Muscle layer of duodenum (tissue), 2 donors: ENCODE measurements at regions not wholly inside any gene's neighbourhood (a gene's known extent, or its start where the extent isn't known, plus 50 kb on each side); places are given as distances from the start of the nearest gene placed in this dataset.

ENCODE experiments used
- H3K27ac ChIP-seq: one replicate; pipeline ENCODE4 v1.7.0; 2013; ENCODE audit warnings: mild to moderate bottlenecking, low read length
- H3K27me3 ChIP-seq: one replicate; pipeline ENCODE4 v1.7.0; 2013; ENCODE audit warnings: low read depth, mild to moderate bottlenecking, control low read depth, low read length
- H3K36me3 ChIP-seq, 2 donors: one replicate each; pipeline ENCODE4 v1.7.0; 2013; ENCODE audit warnings: low read length in 2 of 2, control low read depth in 1 of 2, mild to moderate bottlenecking in 1 of 2; ENCODE audit not compliant: insufficient read depth in 2 of 2, control insufficient read depth in 1 of 2
- H3K4me1 ChIP-seq, 2 donors: one replicate each; pipeline ENCODE4 v1.7.0; 2013; ENCODE audit warnings: low read length in 2 of 2, mild to moderate bottlenecking in 2 of 2, control low read depth in 1 of 2, moderate library complexity in 1 of 2; ENCODE audit not compliant: insufficient read depth in 2 of 2, control insufficient read depth in 1 of 2
- H3K4me3 ChIP-seq, 2 donors: one replicate each; pipeline ENCODE4 v1.7.0; 2013; ENCODE audit warnings: low read length in 2 of 2, low read depth in 1 of 2, mild to moderate bottlenecking in 1 of 2
- H3K9me3 ChIP-seq, 2 donors: one replicate each; pipeline ENCODE4 v1.7.0; 2013; ENCODE audit warnings: low read length in 2 of 2, control low read depth in 1 of 2, mild to moderate bottlenecking in 1 of 2; ENCODE audit not compliant: control insufficient read depth in 1 of 2
- donor health status: healthy.

DNA sequence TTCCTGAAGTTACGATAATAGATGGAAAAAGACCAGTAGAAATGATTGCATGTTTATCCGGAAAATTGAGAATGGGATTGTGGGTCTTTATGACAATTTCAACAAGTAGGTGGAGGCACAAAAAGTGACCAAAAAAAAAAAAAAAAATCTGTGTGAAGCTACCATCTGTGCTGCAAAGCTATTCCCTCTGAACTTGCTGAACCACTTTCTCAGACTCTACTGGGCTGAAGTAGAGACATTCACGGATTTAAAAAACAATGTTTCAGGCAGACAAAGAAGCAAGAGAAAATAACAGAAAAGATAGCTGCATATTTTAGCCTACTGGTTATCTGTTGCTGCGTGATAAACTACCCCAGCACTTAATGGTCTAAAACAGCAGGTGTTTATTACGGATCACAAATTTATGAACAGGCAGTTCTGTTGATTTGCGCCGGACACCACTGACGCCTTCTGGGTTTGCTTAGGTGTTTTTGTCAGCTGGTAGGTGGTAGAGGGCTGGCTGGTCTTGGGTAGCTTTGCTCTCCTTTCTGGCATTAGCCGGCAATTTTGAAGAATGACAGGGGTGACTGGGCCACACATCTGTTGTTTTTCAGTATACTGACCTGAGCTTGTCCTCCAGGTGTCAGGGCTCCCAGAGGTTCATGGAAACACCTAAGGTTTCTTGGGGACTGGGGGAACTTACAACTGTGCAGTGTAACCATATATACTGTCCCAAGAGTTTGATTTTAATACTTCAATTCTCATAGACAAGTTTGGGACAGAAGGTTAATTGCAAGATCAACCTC lies 665.1 kb downstream of the CCSER2 start:
- Histone ChIP-seq H3K9me3 (no peaks in the 10 kb centered on the region), H3K4me1 (no peaks in the 10 kb centered on the region), H3K27me3 (no peaks in the 10 kb centered on the region), H3K27ac (no peak overlapping the region), H3K4me3 (no peak overlapping the region), H3K36me3 (no peaks in the 10 kb centered on the region)

DNA sequence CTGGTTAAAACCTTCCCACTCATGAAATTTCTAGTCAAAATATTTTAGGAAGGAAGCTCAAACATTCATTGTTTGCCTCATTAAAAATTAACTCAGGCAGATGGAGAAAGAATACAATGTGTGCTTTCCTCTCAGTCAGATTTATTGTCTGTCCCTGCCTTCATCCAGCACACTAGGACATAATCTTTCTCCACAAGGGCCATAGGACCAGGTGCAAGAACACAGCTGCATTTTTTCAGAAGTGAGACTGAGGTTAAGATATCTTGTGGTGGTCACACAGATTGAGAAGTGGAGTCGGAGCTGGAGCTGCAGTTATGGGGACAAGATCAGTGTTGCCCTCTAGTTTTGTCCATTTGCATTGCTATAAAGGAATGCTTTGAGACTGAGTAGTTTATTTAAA lies 666.3 kb downstream of the CCSER2 start:
- no peak overlapping the region for H3K27ac ChIP-seq
- H3K27me3 ChIP-seq, result no peaks in the 10 kb centered on the region
- no peaks in the 10 kb centered on the region for H3K36me3 ChIP-seq
- no peaks in the 10 kb centered on the region for H3K4me1 ChIP-seq
- H3K9me3 ChIP-seq, result no peaks in the 10 kb centered on the region
- no peak overlapping the region for H3K4me3 ChIP-seq

DNA sequence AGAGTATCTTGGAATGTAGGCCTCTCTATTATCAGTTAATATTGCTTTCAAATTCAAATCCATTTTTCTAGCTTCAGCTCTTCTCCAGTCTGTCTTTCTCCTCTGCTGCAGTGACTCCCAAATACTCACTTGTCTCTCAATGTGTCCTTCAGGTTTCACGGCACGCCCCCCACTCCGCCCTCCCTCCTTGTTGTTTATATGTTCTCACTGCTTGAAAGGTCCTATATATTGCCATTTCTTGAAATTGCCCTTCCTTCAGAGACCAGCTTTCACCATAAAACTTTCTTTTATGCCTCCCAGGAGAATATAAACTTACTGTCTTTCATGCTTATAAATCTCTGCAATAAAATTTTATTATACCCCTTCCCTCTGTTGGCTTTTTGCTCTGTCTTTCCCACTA lies 668.2 kb downstream of the CCSER2 start:
- Histone ChIP-seq H3K36me3 (no peaks in the 10 kb centered on the region), H3K4me3 (no peak overlapping the region), H3K27me3 (no peaks in the 10 kb centered on the region), H3K4me1 (no peaks in the 10 kb centered on the region), H3K27ac (no peak overlapping the region), H3K9me3 (no peaks in the 10 kb centered on the region)

DNA sequence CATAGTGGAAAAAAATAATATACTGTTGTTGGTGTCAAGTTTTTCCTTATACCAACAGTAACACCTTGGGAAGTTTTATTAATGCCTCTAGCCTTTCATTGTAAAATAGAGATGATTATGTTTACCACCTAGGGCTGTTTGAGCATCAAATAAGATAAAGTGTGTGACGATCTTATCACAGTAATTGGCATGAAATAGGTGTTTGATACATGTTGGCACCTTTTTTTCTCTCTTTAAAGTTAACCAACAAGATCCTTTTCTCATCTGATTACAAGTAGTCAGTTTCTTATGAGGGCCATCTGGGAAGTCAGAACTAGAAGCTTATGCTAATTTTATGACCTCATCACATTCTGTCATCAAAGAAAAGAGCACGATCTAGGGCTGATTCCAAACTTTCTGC lies 669.5 kb downstream of the CCSER2 start:
- Histone ChIP-seq H3K27me3 (no peaks in the 10 kb centered on the region), H3K4me3 (no peak overlapping the region), H3K9me3 (no peaks in the 10 kb centered on the region), H3K27ac (no peak overlapping the region), H3K36me3 (no peaks in the 10 kb centered on the region), H3K4me1 (no peaks in the 10 kb centered on the region)

DNA sequence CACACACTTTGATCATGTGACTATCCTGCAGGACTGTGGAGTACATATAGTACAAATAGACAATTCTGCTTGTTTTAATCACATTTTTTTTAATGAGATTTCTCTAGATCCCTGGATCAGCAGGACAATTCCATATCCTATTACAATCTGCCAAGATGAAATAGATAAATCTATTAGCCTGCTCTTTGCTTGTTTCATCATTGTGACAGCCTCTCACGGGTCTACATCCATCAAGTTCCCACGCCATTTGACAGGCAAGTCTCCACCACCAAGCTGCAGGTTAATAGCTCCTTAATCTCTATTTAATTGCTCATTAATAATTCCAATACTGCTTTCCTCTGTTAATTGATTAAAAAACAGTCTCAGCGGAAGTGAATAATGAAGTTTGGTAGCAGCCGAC lies 671.5 kb downstream of the CCSER2 start:
- Histone ChIP-seq H3K4me1 (no peaks in the 10 kb centered on the region), H3K27ac (no peak overlapping the region), H3K36me3 (no peaks in the 10 kb centered on the region), H3K27me3 (no peaks in the 10 kb centered on the region), H3K9me3 (no peaks in the 10 kb centered on the region), H3K4me3 (no peak overlapping the region)

DNA sequence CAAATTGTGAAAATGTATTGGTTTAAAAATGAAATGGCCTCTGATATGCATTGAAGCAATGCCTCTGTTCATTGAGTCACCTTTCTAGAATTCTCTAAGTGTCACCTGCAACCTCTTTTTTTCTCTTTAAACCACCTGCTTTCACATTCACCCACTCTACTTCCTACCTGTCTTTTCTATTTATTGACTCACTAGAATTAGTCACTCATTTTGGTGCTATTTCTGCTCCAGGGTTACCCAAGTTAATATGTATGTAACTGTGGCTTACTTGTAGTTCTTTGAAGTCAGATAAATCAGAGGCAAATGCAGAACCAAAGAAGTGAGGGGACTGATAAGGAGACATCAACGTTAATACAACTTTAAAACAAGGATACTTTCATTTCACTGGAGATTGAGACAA lies 674.7 kb downstream of the CCSER2 start:
- H3K4me3 ChIP-seq, result no peak overlapping the region
- no peaks in the 10 kb centered on the region for H3K4me1 ChIP-seq
- no peaks in the 10 kb centered on the region for H3K27me3 ChIP-seq
- no peaks in the 10 kb centered on the region for H3K9me3 ChIP-seq
- no peaks in the 10 kb centered on the region for H3K36me3 ChIP-seq
- H3K27ac ChIP-seq, result no peak overlapping the region

DNA sequence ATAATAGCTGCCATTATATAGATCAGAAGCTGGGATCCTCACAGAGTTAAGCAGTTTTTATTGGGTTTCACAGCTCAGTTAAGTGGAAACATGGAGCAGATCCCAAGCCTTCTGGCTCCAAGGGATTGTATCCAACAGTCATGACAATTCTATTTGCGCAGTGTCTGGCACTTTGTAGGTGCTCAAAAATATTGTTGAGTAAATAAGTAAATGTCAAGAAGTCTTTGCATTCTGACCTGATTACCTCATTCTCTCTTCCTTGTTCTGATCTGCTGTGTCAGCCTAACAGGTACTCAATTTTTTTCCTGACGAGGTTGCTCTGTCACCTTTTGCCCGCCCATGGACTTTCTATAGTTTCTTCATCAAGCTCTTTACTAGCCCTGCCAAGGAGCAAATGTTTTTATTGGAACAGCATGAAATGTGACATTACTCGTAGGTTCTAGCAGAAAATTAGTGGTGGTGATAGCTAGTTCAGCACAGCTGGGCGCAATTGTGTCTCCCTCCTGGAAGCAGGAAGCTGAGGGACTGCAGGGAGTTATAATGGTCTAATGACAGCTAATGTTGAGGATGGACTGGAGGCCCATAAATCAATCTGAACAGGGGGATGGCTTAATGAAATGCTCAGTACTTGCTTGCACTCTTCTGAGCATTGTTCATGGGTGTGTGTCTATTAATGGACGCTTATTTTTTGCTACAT lies 680.2 kb downstream of the CCSER2 start:
- Histone ChIP-seq H3K4me1 (no peaks in the 10 kb centered on the region), H3K4me3 (no peak overlapping the region), H3K36me3 (no peaks in the 10 kb centered on the region), H3K9me3 (no peaks in the 10 kb centered on the region), H3K27me3 (no peaks in the 10 kb centered on the region), H3K27ac (no peak overlapping the region)

DNA sequence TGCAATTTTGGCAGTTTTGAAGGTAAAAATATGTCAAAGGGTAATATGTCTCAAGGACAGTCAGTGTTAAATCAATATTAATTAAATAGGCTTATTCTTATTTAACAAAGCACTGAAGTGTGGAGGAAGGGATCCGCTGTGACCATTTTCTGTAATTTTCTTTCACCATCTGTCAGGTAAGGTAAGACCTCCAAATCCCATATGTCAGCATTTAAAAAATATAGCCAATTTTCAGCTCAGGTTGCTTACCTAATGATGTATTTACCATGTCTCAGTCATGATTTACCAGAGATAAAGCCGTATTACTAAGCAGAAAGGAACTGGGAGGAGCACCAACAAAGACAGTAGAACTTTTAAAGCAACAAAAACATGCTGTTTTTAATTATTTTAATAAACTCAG lies 683.9 kb downstream of the CCSER2 start:
- no peak overlapping the region for H3K27ac ChIP-seq
- no peaks in the 10 kb centered on the region for H3K27me3 ChIP-seq
- no peak overlapping the region for H3K4me3 ChIP-seq
- no peaks in the 10 kb centered on the region for H3K36me3 ChIP-seq
- H3K4me1 ChIP-seq, result no peaks in the 10 kb centered on the region
- no peaks in the 10 kb centered on the region for H3K9me3 ChIP-seq

DNA sequence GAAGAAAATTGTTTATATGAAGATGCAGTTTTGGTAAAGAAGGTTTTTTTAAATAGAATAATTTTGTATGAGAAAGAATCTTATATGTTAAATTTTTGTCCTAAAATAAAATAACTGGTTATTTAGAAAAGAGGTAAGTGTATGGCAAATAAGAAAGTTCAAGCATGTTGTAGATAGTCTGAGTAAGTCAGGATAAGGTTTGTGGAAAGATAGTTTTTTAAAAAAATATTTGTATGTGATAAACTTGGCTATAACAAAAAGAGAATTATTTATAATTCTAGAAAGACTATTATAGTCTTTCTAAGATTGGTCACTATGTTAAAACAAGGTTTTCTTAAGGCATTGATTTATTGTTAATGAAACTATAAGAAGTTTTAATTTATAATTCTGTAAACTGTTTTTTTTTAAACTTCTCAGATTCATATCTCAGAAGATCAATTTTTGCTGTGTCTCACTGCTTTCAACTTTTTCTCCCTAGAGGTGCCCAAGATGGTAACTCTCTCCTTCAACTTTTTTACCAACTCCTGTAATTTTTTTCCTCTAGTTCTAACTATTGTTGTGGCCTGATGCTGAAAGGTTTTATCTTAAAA lies 698.6 kb downstream of the CCSER2 start:
- H3K27me3 ChIP-seq, result no peaks in the 10 kb centered on the region
- peaks cover 0 to 11% of the 10 kb centered on the region in 2 donors for H3K9me3 ChIP-seq
- H3K4me1 ChIP-seq, result no peaks in the 10 kb centered on the region
- no peak overlapping the region for H3K27ac ChIP-seq
- no peaks in the 10 kb centered on the region for H3K36me3 ChIP-seq
- no peak overlapping the region for H3K4me3 ChIP-seq

DNA sequence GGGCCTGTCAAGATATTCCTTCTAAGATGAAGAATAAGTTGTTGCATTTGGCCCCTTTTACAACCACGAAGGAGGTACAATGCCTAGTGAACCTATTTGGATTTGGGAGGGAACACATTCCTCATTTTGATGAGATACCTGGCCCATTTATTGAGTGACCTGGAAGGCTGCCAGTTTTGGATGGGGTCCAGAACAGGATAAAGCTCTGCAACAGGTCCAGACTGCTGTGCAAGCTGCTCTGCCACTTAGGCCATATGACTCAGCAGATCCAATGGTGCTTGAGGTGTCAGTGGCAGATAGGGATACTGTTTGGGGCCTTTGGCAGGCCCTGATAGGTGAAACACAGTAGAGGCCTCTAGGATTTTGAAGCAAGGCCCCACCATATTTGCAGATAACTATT lies 704.6 kb downstream of the CCSER2 start:
- Histone ChIP-seq H3K9me3 (peaks cover 0 to 19% of the 10 kb centered on the region in 2 donors), H3K36me3 (no peaks in the 10 kb centered on the region), H3K4me3 (no peak overlapping the region), H3K4me1 (no peaks in the 10 kb centered on the region), H3K27ac (no peak overlapping the region), H3K27me3 (no peaks in the 10 kb centered on the region)

DNA sequence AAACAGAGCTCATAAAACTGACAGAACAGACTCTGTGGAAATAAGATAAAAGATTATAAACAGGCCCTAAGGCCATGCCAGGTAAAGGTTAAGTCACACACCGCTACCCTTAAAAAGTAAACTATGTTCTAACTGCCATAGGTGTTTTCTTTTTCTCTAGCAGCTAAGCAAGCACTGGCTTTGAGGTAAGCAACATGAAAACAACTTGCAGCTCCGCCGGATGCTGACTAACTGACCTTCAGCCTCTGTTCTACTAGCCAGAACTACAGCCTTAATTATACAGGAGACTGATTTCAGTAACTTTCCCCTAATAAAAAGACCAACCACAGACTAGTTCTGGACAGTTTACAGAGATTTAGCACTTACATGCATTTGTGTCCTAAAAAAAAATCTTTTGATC lies 708.3 kb downstream of the CCSER2 start:
- Histone ChIP-seq H3K27ac (no peak overlapping the region), H3K9me3 (peaks cover 0 to 26% of the 10 kb centered on the region in 2 donors), H3K4me1 (no peaks in the 10 kb centered on the region), H3K36me3 (no peaks in the 10 kb centered on the region), H3K27me3 (no peaks in the 10 kb centered on the region), H3K4me3 (no peak overlapping the region)
